ENCODE measurements at regions not wholly inside any gene's neighbourhood (a gene's known extent, or its start where the extent isn't known, plus 50 kb on each side); places are given as distances from the start of the nearest gene placed in this dataset.

DNA sequence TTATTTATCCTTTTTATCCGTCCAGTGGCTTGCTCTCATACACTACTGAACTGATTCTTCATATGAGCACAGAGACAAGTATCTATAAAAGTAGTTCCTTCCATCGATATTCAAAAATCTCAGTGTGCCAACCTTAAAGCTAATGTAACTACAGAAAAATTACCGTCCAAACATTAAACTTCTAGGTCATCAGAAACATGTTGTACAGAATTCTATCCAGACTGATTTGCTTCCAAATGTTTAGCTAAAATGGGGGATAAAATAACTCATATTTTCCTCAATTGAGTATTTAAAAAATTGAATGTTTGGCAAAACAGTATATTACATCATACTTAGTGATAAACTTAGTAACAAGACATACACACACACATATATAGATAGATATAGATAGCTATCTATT lies 584.7 kb upstream of the SEMA3D start:
- TF ChIP-seq CTCF (conservative IDR thresholded peaks at IDR 0.05; ENCODE audit: low read length) (no peak), EZH2phosphoT487 (IDR thresholded peaks at IDR 0.05; ENCODE audit: borderline replicate concordance) (no peak)

All from Loucy (cell line).